Lower lobe of right lung (tissue), 2 donors: ENCODE measurements at regions not wholly inside any gene's neighbourhood (a gene's known extent, or its start where the extent isn't known, plus 50 kb on each side); places are given as distances from the start of the nearest gene placed in this dataset.

ENCODE experiments used
- ATAC-seq, 2 donors: fragments of 200-7000 bp; cut with Tn5 transposase; one replicate each; pipeline ENCODE4 v1.9.1; 2020 to 2022; ENCODE audit warnings: mild to moderate bottlenecking in 2 of 2, moderate library complexity in 2 of 2
- DNase-seq: peaks from one replicate; pipeline ENCODE4 v3.0.0-alpha.2; 2020
- H3K27ac ChIP-seq: fragments of 200-600 bp; one replicate; pipeline ENCODE4 v1.8.0; 2022
- H3K27me3 ChIP-seq: fragments of 200-600 bp; one replicate; pipeline ENCODE4 v1.8.0; 2022; ENCODE audit warnings: low read depth
- H3K36me3 ChIP-seq: fragments of 200-600 bp; one replicate; pipeline ENCODE4 v1.8.0; 2022; ENCODE audit warnings: mild to moderate bottlenecking
- H3K4me1 ChIP-seq: fragments of 200-600 bp; one replicate; pipeline ENCODE4 v1.8.0; 2022
- H3K4me3 ChIP-seq: fragments of 200-600 bp; one replicate; pipeline ENCODE4 v1.8.0; 2022; ENCODE audit warnings: mild to moderate bottlenecking
- H3K9me3 ChIP-seq: fragments of 200-600 bp; one replicate; pipeline ENCODE4 v1.8.0; 2022
- intact Hi-C: fragments of 100-400 bp; cut with DNase I; formaldehyde crosslinking; loops from one replicate; pipeline ENCODE4 v1.11.0; 2022
- TF ChIP-seq, protein P1 (sequence below): fragments of 200-600 bp; IDR thresholded peaks from one replicate; pipeline ENCODE4 v1.8.0; 2022; ENCODE audit warnings: antibody characterized with exemption, mild to moderate bottlenecking
- donor health status: DM: no; HTN: yes; CAD: no; lungs with severe emphysema.

DNA sequence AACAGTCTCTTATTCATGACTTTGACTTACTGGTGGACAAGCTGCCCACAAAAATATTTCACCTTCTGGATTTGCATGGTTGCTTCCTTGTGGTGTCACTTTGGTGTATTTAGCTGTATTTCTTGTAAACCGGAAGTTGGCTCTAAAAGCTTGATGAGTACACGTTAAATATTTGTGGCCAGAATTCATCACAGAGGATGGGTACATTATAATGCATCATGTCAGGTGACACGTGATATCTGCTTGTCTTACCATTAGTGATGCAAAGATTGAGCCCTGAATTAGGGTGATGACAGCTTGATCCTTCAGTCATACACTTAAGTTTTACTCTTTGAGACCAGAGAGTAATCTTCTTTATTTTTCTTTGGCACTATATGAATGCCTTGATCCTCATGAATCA lies 188.3 kb upstream of the RPS6KA3 start:
- H3K27ac ChIP-seq = no peak overlapping the region
- ATAC-seq = no peak

DNA sequence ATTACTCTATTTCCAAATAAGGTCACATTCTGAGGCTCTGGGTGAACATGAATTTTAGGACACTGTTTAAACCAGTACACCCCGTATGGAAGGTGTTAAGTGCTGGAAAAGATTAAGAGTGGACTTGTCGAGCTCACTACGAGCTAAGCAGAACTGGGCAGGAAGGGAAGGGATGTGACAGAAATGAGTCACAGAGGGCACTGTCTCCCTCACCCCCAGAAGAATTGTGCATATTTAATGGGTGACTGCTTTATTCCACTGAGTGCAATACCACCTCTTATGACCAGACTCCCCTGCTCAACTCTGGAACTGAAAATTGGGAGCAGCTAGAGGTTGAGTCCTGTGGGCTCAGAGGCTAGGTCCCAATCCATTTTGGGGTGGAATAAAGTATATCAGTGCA lies 187.4 kb upstream of the RPS6KA3 start:
- Histone ChIP-seq H3K4me3 (no peak overlapping the region), H3K27ac (no peak overlapping the region), H3K36me3 (no peaks in the 10 kb centered on the region), H3K27me3 (no peaks in the 10 kb centered on the region), H3K9me3 (no peaks in the 10 kb centered on the region), H3K4me1 (no peaks in the 10 kb centered on the region)
- no peak for ATAC-seq
- intact Hi-C loops = no loop called here
- TF ChIP-seq, protein P1, sequence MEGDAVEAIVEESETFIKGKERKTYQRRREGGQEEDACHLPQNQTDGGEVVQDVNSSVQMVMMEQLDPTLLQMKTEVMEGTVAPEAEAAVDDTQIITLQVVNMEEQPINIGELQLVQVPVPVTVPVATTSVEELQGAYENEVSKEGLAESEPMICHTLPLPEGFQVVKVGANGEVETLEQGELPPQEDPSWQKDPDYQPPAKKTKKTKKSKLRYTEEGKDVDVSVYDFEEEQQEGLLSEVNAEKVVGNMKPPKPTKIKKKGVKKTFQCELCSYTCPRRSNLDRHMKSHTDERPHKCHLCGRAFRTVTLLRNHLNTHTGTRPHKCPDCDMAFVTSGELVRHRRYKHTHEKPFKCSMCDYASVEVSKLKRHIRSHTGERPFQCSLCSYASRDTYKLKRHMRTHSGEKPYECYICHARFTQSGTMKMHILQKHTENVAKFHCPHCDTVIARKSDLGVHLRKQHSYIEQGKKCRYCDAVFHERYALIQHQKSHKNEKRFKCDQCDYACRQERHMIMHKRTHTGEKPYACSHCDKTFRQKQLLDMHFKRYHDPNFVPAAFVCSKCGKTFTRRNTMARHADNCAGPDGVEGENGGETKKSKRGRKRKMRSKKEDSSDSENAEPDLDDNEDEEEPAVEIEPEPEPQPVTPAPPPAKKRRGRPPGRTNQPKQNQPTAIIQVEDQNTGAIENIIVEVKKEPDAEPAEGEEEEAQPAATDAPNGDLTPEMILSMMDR = no peak
- no peak for DNase-seq

More for the DNA sequence above, 188.3 kb upstream of the RPS6KA3 start:
- Histone ChIP-seq H3K36me3 (no peaks in the 10 kb centered on the region), H3K9me3 (no peaks in the 10 kb centered on the region), H3K27me3 (no peaks in the 10 kb centered on the region), H3K4me3 (no peak overlapping the region), H3K4me1 (no peaks in the 10 kb centered on the region)
- DNase-seq = no peak
- intact Hi-C loops = no loop called here
- TF ChIP-seq, protein P1 = no peak

DNA sequence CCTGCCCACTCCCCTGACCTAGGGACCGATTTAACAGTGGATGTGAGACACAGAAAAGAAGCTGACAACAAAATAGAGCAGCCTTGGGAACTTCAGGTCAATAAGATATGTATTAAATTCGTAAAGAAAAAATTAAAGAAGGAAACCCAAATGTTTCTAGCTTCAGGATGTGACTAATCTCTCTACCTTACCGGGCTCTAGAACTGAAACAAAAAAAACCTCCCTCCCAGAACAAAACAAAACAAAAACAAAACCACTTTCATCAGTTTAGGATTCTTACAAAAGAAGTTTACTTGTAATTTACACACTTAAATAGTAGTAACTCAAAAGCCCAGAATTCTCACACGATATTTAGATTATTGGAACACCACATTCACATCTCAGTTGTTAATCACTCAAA lies 185.8 kb upstream of the RPS6KA3 start:
- intact Hi-C loops = no loop called here
- no peaks in the 10 kb centered on the region for H3K9me3 ChIP-seq
- ATAC-seq (no peak), DNase-seq (no peak)
- no peaks in the 10 kb centered on the region for H3K36me3 ChIP-seq
- no peak overlapping the region for H3K27ac ChIP-seq
- no peak overlapping the region for H3K4me3 ChIP-seq
- no peaks in the 10 kb centered on the region for H3K27me3 ChIP-seq
- TF ChIP-seq, protein P1 = no peak
- H3K4me1 ChIP-seq = no peaks in the 10 kb centered on the region

DNA sequence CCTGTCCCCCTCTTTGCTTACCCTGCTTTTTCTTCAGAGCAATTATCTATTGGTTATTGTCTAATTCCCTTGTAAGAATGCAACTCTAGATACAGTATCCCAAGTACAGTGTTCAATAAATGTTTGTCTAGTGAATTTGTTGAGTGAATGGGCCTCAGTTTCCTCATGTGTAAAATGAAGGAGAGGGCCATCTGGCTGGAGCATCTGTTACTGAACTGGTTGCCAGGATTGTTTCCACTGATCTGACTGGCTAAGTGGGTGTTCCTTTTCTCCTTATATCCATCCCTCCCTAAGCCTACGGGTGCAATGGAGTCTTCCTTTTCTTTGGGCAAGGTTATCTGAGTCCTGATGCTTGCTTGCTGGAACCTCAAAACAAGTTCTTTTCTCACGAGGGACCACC lies 185.2 kb upstream of the RPS6KA3 start:
- H3K9me3 ChIP-seq = no peaks in the 10 kb centered on the region
- no peaks in the 10 kb centered on the region for H3K36me3 ChIP-seq
- DNase-seq = no peak
- intact Hi-C loops = no loop called here
- TF ChIP-seq, protein P1 = no peak
- H3K27me3 ChIP-seq = no peaks in the 10 kb centered on the region
- no peak overlapping the region for H3K27ac ChIP-seq
- H3K4me3 ChIP-seq = no peak overlapping the region
- no peaks in the 10 kb centered on the region for H3K4me1 ChIP-seq
- ATAC-seq = no peak

DNA sequence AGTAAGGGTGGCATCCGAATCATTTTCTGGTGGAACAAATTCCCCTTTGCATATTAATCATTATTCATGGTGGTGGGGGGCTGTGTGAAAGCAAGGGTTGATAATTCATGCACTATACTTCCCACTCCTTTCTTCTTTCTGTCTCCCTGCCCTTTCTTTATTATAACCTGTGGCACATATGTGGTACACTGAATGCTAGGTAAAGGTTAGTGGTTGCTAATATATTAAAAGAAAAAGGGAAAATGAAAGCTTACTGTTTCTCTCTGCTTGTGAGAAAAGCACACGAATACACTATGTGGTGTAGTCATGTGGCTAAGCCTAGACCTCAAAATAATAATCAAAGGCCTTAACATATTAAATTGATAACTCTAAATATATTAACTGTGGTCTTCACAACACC lies 178.4 kb upstream of the RPS6KA3 start:
- Histone ChIP-seq H3K27ac (no peak overlapping the region), H3K27me3 (no peaks in the 10 kb centered on the region)

More for the DNA sequence above, 178.4 kb upstream of the RPS6KA3 start:
- peaks cover 12% of the 10 kb centered on the region for H3K4me1 ChIP-seq
- ATAC-seq = no peak
- no peak overlapping the region for H3K4me3 ChIP-seq
- no peaks in the 10 kb centered on the region for H3K9me3 ChIP-seq
- H3K36me3 ChIP-seq = no peaks in the 10 kb centered on the region
- TF ChIP-seq, protein P1 = no peak
- DNase-seq = no peak
- intact Hi-C loops = no loop called here
